K562 (cell line): ENCODE measurements at regions not wholly inside any gene's neighbourhood (a gene's known extent, or its start where the extent isn't known, plus 50 kb on each side); places are given as distances from the start of the nearest gene placed in this dataset.

Source experiments
- E2F1 ChIP-seq: sonication (generic); formaldehyde crosslinking; IDR thresholded peaks from 2 replicates; pipeline ENCODE4 v1.8.1; 2023; ENCODE audit warnings: mild to moderate bottlenecking, missing genetic modification reagents, moderate library complexity
- FOSL1 ChIP-seq: fragments of 200-800 bp; sonication (Bioruptor generic); conservative IDR thresholded peaks from 2 replicates; pipeline ENCODE4 v1.6.1; 2016; ENCODE audit warnings: missing genetic modification characterization, missing compliant biosample characterization
- HES1 ChIP-seq: fragments of 450-650 bp; IDR thresholded peaks from 2 replicates; pipeline ENCODE4 v1.6.1; 2016; ENCODE audit warnings: low read depth, mild to moderate bottlenecking, moderate library complexity
- HMGN3 ChIP-seq: IDR thresholded peaks from 2 replicates; pipeline ENCODE4 v1.6.1; 2011; ENCODE audit warnings: borderline replicate concordance, low read depth, mild to moderate bottlenecking, mixed read lengths, low read length; ENCODE audit not compliant: insufficient read length; ENCODE audit errors: extremely low read depth
- KHSRP ChIP-seq: fragments of 450-650 bp; IDR thresholded peaks from 2 replicates; pipeline ENCODE4 v1.6.1; 2017
- KLF1 ChIP-seq: fragments of 450-650 bp; IDR thresholded peaks from 2 replicates; pipeline ENCODE4 v1.6.1; 2016; ENCODE audit warnings: missing genetic modification characterization, missing compliant biosample characterization
- MCM7 ChIP-seq, 2 experiments: fragments of 450-650 bp; IDR thresholded peaks; 2 replicates each; pipeline ENCODE4 v1.6.1; 2016 to 2018
- RERE ChIP-seq: sonication (generic); formaldehyde crosslinking; IDR thresholded peaks from 2 replicates; pipeline ENCODE4 v1.8.0; 2023; ENCODE audit warnings: missing genetic modification reagents, mild to moderate bottlenecking, borderline replicate concordance
- SFPQ ChIP-seq: fragments of 200-400 bp; formaldehyde crosslinking; IDR thresholded peaks from 2 replicates; pipeline ENCODE4 v1.6.1; 2017; ENCODE audit warnings: mild to moderate bottlenecking, low read depth, low read length, moderate library complexity
- STAT5A ChIP-seq: IDR thresholded peaks from 2 replicates; pipeline ENCODE4 v1.6.1; 2012; ENCODE audit warnings: low read length, inconsistent platforms, borderline replicate concordance
- THAP7 ChIP-seq: fragments of 250-450 bp; sonication (Bioruptor Pico); IDR thresholded peaks from 2 replicates; pipeline ENCODE4 v1.5.0; 2021
- THRAP3 ChIP-seq: fragments of 450-650 bp; IDR thresholded peaks from 2 replicates; pipeline ENCODE4 v1.6.1; 2016; ENCODE audit warnings: mild to moderate bottlenecking, inconsistent platforms, borderline replicate concordance
- ZFP1 ChIP-seq: fragments of 450-650 bp; formaldehyde crosslinking; IDR thresholded peaks from 2 replicates; pipeline ENCODE4 v1.4.0; 2020; ENCODE audit warnings: mild to moderate bottlenecking, mixed read lengths
- ZNF232 ChIP-seq: sonication (generic); formaldehyde crosslinking; IDR thresholded peaks from 2 replicates; pipeline ENCODE4 v1.8.0; 2022; ENCODE audit warnings: mild to moderate bottlenecking, missing genetic modification reagents
- ZNF561 ChIP-seq: fragments of 450-650 bp; formaldehyde crosslinking; conservative IDR thresholded peaks from 2 replicates; pipeline ENCODE4 v1.4.0; 2020; ENCODE audit warnings: mild to moderate bottlenecking, moderate library complexity
- ZNF586 ChIP-seq: fragments of 450-650 bp; formaldehyde crosslinking; conservative IDR thresholded peaks from 2 replicates; pipeline ENCODE4 v1.4.0; 2020; ENCODE audit warnings: mild to moderate bottlenecking, moderate library complexity
- ZNF589 ChIP-seq: fragments of 200-800 bp; sonication (Bioruptor generic); IDR thresholded peaks from 2 replicates; pipeline ENCODE4 v1.6.1; 2016; ENCODE audit warnings: low read depth, missing genetic modification characterization, missing compliant biosample characterization
- ZNF778 ChIP-seq: fragments of 450-650 bp; formaldehyde crosslinking; IDR thresholded peaks from 2 replicates; pipeline ENCODE4 v1.4.0; 2020; ENCODE audit warnings: mild to moderate bottlenecking, moderate library complexity

GRCh38 chr6:27836783-27837624 is 75.2 kb downstream of the OR2B2 start (continued):
- TF ChIP-seq SFPQ = no peak
- no peak for TF ChIP-seq KHSRP
- TF ChIP-seq ZNF586 = no peak
- no peak; the same call in 1 of the 2 replicates for TF ChIP-seq E2F1 (CRISPR knock-in tag)
- TF ChIP-seq STAT5A = peak; percentile 14; the same call in 1 of the 2 replicates
- no peak for TF ChIP-seq ZNF778 (CRISPR knock-in tag)
- TF ChIP-seq MCM7 (IDR thresholded peaks at IDR 0.05) = no peak
- TF ChIP-seq THAP7 = peak; percentile 46; the same call in 1 of the 2 replicates
- no peak for TF ChIP-seq ZNF561 (CRISPR knock-in tag)
- TF ChIP-seq ZNF589 = peak; percentile 79
- no peak for TF ChIP-seq RERE (CRISPR knock-in tag)
- no peak for TF ChIP-seq ZNF232 (CRISPR knock-in tag)
- peak; percentile 73 for TF ChIP-seq HES1
- TF ChIP-seq THRAP3 = peak; percentile 45; the same call in 1 of the 2 replicates
- TF ChIP-seq ZFP1 (CRISPR knock-in tag) = peak; percentile 58; the same call in 1 of the 2 replicates
- peak; percentile 93 for TF ChIP-seq FOSL1 (tag)
- peak; percentile 45 for TF ChIP-seq HMGN3
- TF ChIP-seq KLF1 (tag) = no peak
